ENCODE measurements at regions not wholly inside any gene's neighbourhood (a gene's known extent, or its start where the extent isn't known, plus 50 kb on each side); places are given as distances from the start of the nearest gene placed in this dataset.

- Histone ChIP-seq H3K36me3 (ENCODE audit: control insufficient read depth in 1 of 2, insufficient read depth in 2 of 2, low read length in 2 of 2) (no peaks in the 10 kb centered on the region), H3K27me3 (ENCODE audit: low read depth, low read length) (no peaks in the 10 kb centered on the region), H3K27ac (ENCODE audit: low read length) (no peak overlapping the region), H3K4me1 (ENCODE audit: control insufficient read depth in 1 of 2, insufficient read depth in 2 of 2, low read length in 2 of 2) (peaks cover 0 to 14% of the 10 kb centered on the region in 2 donors), H3K4me3 (ENCODE audit: low read depth in 1 of 2, low read length in 2 of 2) (no peak overlapping the region), H3K9me3 (ENCODE audit: control insufficient read depth in 1 of 2, low read length in 2 of 2) (no peaks in the 10 kb centered on the region)
Measured at GRCh38 chr2:238702276-238703052, 145.4 kb upstream of the TWIST2 start.

- Histone ChIP-seq H3K4me1 (ENCODE audit: control insufficient read depth in 1 of 2, insufficient read depth in 2 of 2, low read length in 2 of 2) (peaks cover 0 to 14% of the 10 kb centered on the region in 2 donors), H3K27me3 (ENCODE audit: low read depth, low read length) (no peaks in the 10 kb centered on the region), H3K4me3 (ENCODE audit: low read depth in 1 of 2, low read length in 2 of 2) (no peak overlapping the region), H3K27ac (ENCODE audit: low read length) (no peak overlapping the region), H3K36me3 (ENCODE audit: control insufficient read depth in 1 of 2, insufficient read depth in 2 of 2, low read length in 2 of 2) (no peaks in the 10 kb centered on the region), H3K9me3 (ENCODE audit: control insufficient read depth in 1 of 2, low read length in 2 of 2) (no peaks in the 10 kb centered on the region)
Measured at GRCh38 chr2:238703053-238703415, 144.9 kb upstream of the TWIST2 start.

DNA sequence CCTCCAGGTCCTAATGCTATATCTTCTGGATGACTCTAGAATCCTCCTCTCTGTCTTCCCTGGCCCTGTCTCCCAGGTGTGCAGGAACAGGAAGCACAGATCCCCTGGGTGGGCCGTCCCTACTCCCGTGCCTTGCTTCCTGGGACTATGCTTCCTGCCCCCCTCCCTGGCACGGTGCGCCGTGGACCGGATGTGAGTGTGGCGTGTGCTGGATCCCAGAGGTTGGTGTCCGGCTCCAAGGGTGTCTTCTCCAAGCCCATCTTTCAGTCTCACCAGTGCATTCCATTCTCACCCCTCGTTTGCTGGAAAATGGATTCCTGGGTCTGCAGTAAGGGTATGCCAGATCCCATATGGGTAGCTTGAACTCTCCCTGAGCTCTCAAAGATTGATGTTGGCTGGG is 144.4 kb upstream of the TWIST2 start:
- H3K4me1 ChIP-seq (ENCODE audit: control insufficient read depth in 1 of 2, insufficient read depth in 2 of 2, low read length in 2 of 2), result peaks cover 0 to 14% of the 10 kb centered on the region in 2 donors
- no peaks in the 10 kb centered on the region for H3K36me3 ChIP-seq (ENCODE audit: control insufficient read depth in 1 of 2, insufficient read depth in 2 of 2, low read length in 2 of 2)
- no peaks in the 10 kb centered on the region for H3K9me3 ChIP-seq (ENCODE audit: control insufficient read depth in 1 of 2, low read length in 2 of 2)
- H3K27me3 ChIP-seq (ENCODE audit: low read depth, low read length), result no peaks in the 10 kb centered on the region
- no peak overlapping the region for H3K4me3 ChIP-seq (ENCODE audit: low read depth in 1 of 2, low read length in 2 of 2)
- H3K27ac ChIP-seq (ENCODE audit: low read length), result no peak overlapping the region

GRCh38 chr2:238704471-238705225 is 143.2 kb upstream of the TWIST2 start:
- Histone ChIP-seq H3K27ac (ENCODE audit: low read length) (no peak overlapping the region), H3K4me3 (ENCODE audit: low read depth in 1 of 2, low read length in 2 of 2) (no peak overlapping the region), H3K4me1 (ENCODE audit: control insufficient read depth in 1 of 2, insufficient read depth in 2 of 2, low read length in 2 of 2) (peaks cover 0 to 15% of the 10 kb centered on the region in 2 donors), H3K9me3 (ENCODE audit: control insufficient read depth in 1 of 2, low read length in 2 of 2) (no peaks in the 10 kb centered on the region), H3K36me3 (ENCODE audit: control insufficient read depth in 1 of 2, insufficient read depth in 2 of 2, low read length in 2 of 2) (no peaks in the 10 kb centered on the region), H3K27me3 (ENCODE audit: low read depth, low read length) (no peaks in the 10 kb centered on the region)

DNA sequence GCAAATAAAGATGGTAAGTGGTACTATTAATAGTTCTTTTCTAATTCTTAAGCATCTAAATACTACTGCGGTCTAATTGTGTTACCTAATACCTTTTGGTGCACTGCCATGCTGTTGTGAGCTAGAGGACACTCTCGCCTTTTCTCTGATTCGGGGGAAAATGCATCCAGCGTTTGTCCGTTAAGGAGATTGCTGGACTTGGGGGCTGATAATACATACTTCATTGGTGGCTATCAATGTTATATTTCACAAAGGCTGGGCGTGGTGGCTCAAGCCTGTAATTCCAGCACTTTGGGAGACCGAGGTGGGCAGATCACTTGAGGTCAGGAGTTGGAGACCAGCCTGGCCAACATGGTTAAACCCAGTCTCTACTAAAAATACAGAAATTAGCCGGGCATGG is 141.7 kb upstream of the TWIST2 start:
- H3K36me3 ChIP-seq (ENCODE audit: control insufficient read depth in 1 of 2, insufficient read depth in 2 of 2, low read length in 2 of 2), result no peaks in the 10 kb centered on the region
- H3K27ac ChIP-seq (ENCODE audit: low read length), result no peak overlapping the region
- no peaks in the 10 kb centered on the region for H3K9me3 ChIP-seq (ENCODE audit: control insufficient read depth in 1 of 2, low read length in 2 of 2)
- H3K4me1 ChIP-seq (ENCODE audit: control insufficient read depth in 1 of 2, insufficient read depth in 2 of 2, low read length in 2 of 2), result peaks cover 2 to 28% of the 10 kb centered on the region in 2 donors
- H3K27me3 ChIP-seq (ENCODE audit: low read depth, low read length), result no peaks in the 10 kb centered on the region
- no peak overlapping the region for H3K4me3 ChIP-seq (ENCODE audit: low read depth in 1 of 2, low read length in 2 of 2)

- no peak overlapping the region for H3K4me3 ChIP-seq (ENCODE audit: low read depth in 1 of 2, low read length in 2 of 2)
- H3K9me3 ChIP-seq (ENCODE audit: control insufficient read depth in 1 of 2, low read length in 2 of 2), result no peaks in the 10 kb centered on the region
- H3K27me3 ChIP-seq (ENCODE audit: low read depth, low read length), result no peaks in the 10 kb centered on the region
- H3K36me3 ChIP-seq (ENCODE audit: control insufficient read depth in 1 of 2, insufficient read depth in 2 of 2, low read length in 2 of 2), result no peaks in the 10 kb centered on the region
- peaks cover 2 to 24% of the 10 kb centered on the region in 2 donors for H3K4me1 ChIP-seq (ENCODE audit: control insufficient read depth in 1 of 2, insufficient read depth in 2 of 2, low read length in 2 of 2)
- H3K27ac ChIP-seq (ENCODE audit: low read length), result no peak overlapping the region
Measured at GRCh38 chr2:238706673-238707072, 141.2 kb upstream of the TWIST2 start.

- H3K36me3 ChIP-seq (ENCODE audit: control insufficient read depth in 1 of 2, insufficient read depth in 2 of 2, low read length in 2 of 2), result no peaks in the 10 kb centered on the region
- no peaks in the 10 kb centered on the region for H3K27me3 ChIP-seq (ENCODE audit: low read depth, low read length)
- peaks cover 2 to 15% of the 10 kb centered on the region in 2 donors for H3K4me1 ChIP-seq (ENCODE audit: control insufficient read depth in 1 of 2, insufficient read depth in 2 of 2, low read length in 2 of 2)
- no peaks in the 10 kb centered on the region for H3K9me3 ChIP-seq (ENCODE audit: control insufficient read depth in 1 of 2, low read length in 2 of 2)
- H3K4me3 ChIP-seq (ENCODE audit: low read depth in 1 of 2, low read length in 2 of 2), result no peak overlapping the region
- H3K27ac ChIP-seq (ENCODE audit: low read length), result no peak overlapping the region
Measured at GRCh38 chr2:238709325-238710025, 138.4 kb upstream of the TWIST2 start.

- peaks cover 2 to 15% of the 10 kb centered on the region in 2 donors for H3K4me1 ChIP-seq (ENCODE audit: control insufficient read depth in 1 of 2, insufficient read depth in 2 of 2, low read length in 2 of 2)
- H3K4me3 ChIP-seq (ENCODE audit: low read depth in 1 of 2, low read length in 2 of 2), result no peak overlapping the region
- H3K27ac ChIP-seq (ENCODE audit: low read length), result no peak overlapping the region
Measured at GRCh38 chr2:238710032-238710735, 137.7 kb upstream of the TWIST2 start.

DNA sequence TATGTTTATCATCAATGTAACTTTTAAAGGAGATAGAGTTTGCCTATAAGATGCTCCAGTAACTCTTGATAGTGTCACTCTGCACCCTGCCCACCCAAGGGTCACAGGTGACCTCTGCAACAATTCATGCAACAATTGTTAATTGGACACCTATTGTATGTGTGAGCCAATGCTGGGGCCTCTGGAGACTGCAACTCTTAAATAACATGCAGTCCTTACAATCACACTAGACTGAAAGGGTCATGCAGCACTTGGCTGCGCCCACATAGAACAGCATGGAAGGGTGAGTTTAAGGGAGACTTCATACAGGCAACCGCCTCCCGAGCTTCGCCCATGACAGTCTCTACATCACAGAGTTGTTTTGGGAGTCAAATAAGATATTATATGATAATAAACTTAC is 137.1 kb upstream of the TWIST2 start:
- Histone ChIP-seq H3K27me3 (ENCODE audit: low read depth, low read length) (no peaks in the 10 kb centered on the region), H3K36me3 (ENCODE audit: control insufficient read depth in 1 of 2, insufficient read depth in 2 of 2, low read length in 2 of 2) (no peaks in the 10 kb centered on the region), H3K27ac (ENCODE audit: low read length) (no peak overlapping the region), H3K4me1 (ENCODE audit: control insufficient read depth in 1 of 2, insufficient read depth in 2 of 2, low read length in 2 of 2) (peaks cover 2 to 15% of the 10 kb centered on the region in 2 donors), H3K4me3 (ENCODE audit: low read depth in 1 of 2, low read length in 2 of 2) (no peak overlapping the region), H3K9me3 (ENCODE audit: control insufficient read depth in 1 of 2, low read length in 2 of 2) (no peaks in the 10 kb centered on the region)

More at GRCh38 chr2:238710032-238710735, 137.7 kb upstream of the TWIST2 start:
- H3K36me3 ChIP-seq (ENCODE audit: control insufficient read depth in 1 of 2, insufficient read depth in 2 of 2, low read length in 2 of 2), result no peaks in the 10 kb centered on the region
- H3K9me3 ChIP-seq (ENCODE audit: control insufficient read depth in 1 of 2, low read length in 2 of 2), result no peaks in the 10 kb centered on the region
- H3K27me3 ChIP-seq (ENCODE audit: low read depth, low read length), result no peaks in the 10 kb centered on the region

- H3K36me3 ChIP-seq (ENCODE audit: control insufficient read depth in 1 of 2, insufficient read depth in 2 of 2, low read length in 2 of 2), result no peaks in the 10 kb centered on the region
- no peaks in the 10 kb centered on the region for H3K27me3 ChIP-seq (ENCODE audit: low read depth, low read length)
- H3K27ac ChIP-seq (ENCODE audit: low read length), result no peak overlapping the region
- H3K4me1 ChIP-seq (ENCODE audit: control insufficient read depth in 1 of 2, insufficient read depth in 2 of 2, low read length in 2 of 2), result peaks cover 2 to 15% of the 10 kb centered on the region in 2 donors
- no peak overlapping the region for H3K4me3 ChIP-seq (ENCODE audit: low read depth in 1 of 2, low read length in 2 of 2)
- H3K9me3 ChIP-seq (ENCODE audit: control insufficient read depth in 1 of 2, low read length in 2 of 2), result no peaks in the 10 kb centered on the region
Measured at GRCh38 chr2:238711346-238711745, 136.5 kb upstream of the TWIST2 start.

GRCh38 chr2:238712011-238712410 is 135.9 kb upstream of the TWIST2 start:
- Histone ChIP-seq H3K36me3 (ENCODE audit: control insufficient read depth in 1 of 2, insufficient read depth in 2 of 2, low read length in 2 of 2) (no peaks in the 10 kb centered on the region), H3K4me1 (ENCODE audit: control insufficient read depth in 1 of 2, insufficient read depth in 2 of 2, low read length in 2 of 2) (peaks cover 2 to 15% of the 10 kb centered on the region in 2 donors), H3K27ac (ENCODE audit: low read length) (no peak overlapping the region), H3K9me3 (ENCODE audit: control insufficient read depth in 1 of 2, low read length in 2 of 2) (no peaks in the 10 kb centered on the region), H3K4me3 (ENCODE audit: low read depth in 1 of 2, low read length in 2 of 2) (no peak overlapping the region), H3K27me3 (ENCODE audit: low read depth, low read length) (no peaks in the 10 kb centered on the region)
